Chondrocyte (in vitro differentiated cells): ENCODE measurements at regions not wholly inside any gene's neighbourhood (a gene's known extent, or its start where the extent isn't known, plus 50 kb on each side); places are given as distances from the start of the nearest gene placed in this dataset.

Source experiments
- DNase-seq: peaks from one replicate; pipeline ENCODE4 v3.0.0; 2021; ENCODE audit warnings: mixed read lengths, low spot score
- H3K27ac Mint-ChIP-seq: one replicate; pipeline ENCODE4 v1.8.0; 2021; ENCODE audit warnings: mild to moderate bottlenecking, moderate library complexity, mixed read lengths; ENCODE audit not compliant: unreplicated experiment
- H3K27me3 Mint-ChIP-seq: 2 replicates; pipeline ENCODE4 v1.8.0; 2021; ENCODE audit warnings: low read depth, mixed read lengths
- H3K36me3 Mint-ChIP-seq: 2 replicates; pipeline ENCODE4 v1.8.0; 2021; ENCODE audit warnings: low read depth, mixed read lengths
- H3K4me1 Mint-ChIP-seq: 2 replicates; pipeline ENCODE4 v1.8.0; 2021; ENCODE audit warnings: low read depth, mild to moderate bottlenecking, mixed read lengths
- H3K4me3 Mint-ChIP-seq: one replicate; pipeline ENCODE4 v1.8.0; 2021; ENCODE audit warnings: mild to moderate bottlenecking, moderate library complexity, mixed read lengths; ENCODE audit not compliant: unreplicated experiment
- H3K9me3 Mint-ChIP-seq: 2 replicates; pipeline ENCODE4 v1.8.0; 2021; ENCODE audit warnings: low read depth, mixed read lengths
- CTCF ChIP-seq: fragments of 200-600 bp; sonication (generic); IDR thresholded peaks from 2 replicates; pipeline ENCODE4 v1.5.0; 2021; ENCODE audit warnings: antibody characterized with exemption, mild to moderate bottlenecking, moderate library complexity

- TF ChIP-seq CTCF: no peak
- H3K4me1 Mint-ChIP-seq: peaks cover 19% of the 10 kb centered on the region
- H3K27ac Mint-ChIP-seq: peak overlapping the region; percentile 55
- no peak for DNase-seq
- H3K9me3 Mint-ChIP-seq: no peaks in the 10 kb centered on the region
- no peak overlapping the region for H3K4me3 Mint-ChIP-seq
- no peaks in the 10 kb centered on the region for H3K27me3 Mint-ChIP-seq
- H3K36me3 Mint-ChIP-seq: no peaks in the 10 kb centered on the region
Observed at GRCh38 chrX:16222151-16222550, 54.9 kb downstream of the MAGEB17 start.

GRCh38 chrX:16223385-16223784 lies 56.1 kb downstream of the MAGEB17 start:
- TF ChIP-seq CTCF: no peak
- Mint-ChIP-seq H3K36me3 (no peaks in the 10 kb centered on the region), H3K27ac (no peak overlapping the region), H3K4me3 (no peak overlapping the region), H3K9me3 (no peaks in the 10 kb centered on the region), H3K4me1 (peaks cover 19% of the 10 kb centered on the region), H3K27me3 (no peaks in the 10 kb centered on the region)
- no peak for DNase-seq

DNA sequence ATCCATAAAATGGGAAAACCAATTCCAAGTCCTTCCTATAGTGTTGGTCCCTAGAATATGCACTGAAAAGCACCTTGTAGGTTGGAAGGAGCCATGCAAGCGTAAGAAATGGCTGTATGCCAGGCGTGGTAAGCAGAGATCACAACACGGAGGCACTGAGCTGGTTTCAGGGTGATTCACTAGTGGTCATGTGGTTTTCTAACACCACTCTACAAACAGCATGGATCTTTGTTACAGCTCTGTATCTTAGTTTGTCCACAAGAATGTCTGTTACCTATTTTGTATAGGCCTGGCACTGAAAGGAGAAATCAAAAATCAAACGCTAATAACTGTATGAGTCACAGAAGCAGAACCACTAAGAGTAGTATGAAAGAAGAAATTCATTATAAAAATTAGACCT lies 71.9 kb downstream of the MAGEB17 start:
- Mint-ChIP-seq H3K4me1 (peaks cover 8% of the 10 kb centered on the region), H3K27me3 (no peaks in the 10 kb centered on the region), H3K36me3 (no peaks in the 10 kb centered on the region), H3K9me3 (peaks cover 2% of the 10 kb centered on the region), H3K27ac (no peak overlapping the region), H3K4me3 (no peak overlapping the region)
- no peak for TF ChIP-seq CTCF
- no peak for DNase-seq

DNA sequence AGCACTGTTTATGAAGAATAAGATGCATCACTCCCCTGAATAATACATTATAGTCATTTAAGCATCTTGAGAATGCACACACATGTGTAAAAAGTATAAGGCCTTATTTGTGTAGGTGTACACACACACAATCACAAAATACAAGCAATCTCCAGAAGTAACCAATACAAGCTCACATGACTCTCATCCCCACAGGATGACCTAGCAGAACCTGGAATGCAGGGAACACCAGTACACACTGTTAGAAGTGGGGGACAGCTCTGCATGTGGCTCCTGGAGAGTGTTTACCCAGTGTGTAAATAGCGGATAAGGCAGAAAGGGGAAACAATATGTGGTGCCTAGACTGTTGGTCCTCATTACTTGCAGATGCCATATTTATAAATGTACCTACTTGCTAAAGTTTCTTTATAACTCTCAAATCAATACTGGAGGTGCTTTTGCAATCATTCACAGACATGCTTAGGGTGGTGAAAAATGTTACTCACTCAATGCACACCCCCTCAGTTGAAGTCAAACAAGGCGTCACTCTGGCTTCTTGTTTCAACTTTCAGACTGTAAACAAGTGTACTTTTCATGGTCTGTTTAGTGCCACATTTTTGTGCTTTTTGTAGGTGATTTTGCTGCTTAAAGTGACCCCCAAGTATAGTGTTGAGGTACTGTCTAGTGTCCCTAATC lies 73.1 kb downstream of the MAGEB17 start:
- Mint-ChIP-seq H3K9me3 (peaks cover under 1% of the 10 kb centered on the region), H3K4me3 (no peak overlapping the region), H3K27ac (no peak overlapping the region), H3K36me3 (no peaks in the 10 kb centered on the region), H3K4me1 (peaks cover 8% of the 10 kb centered on the region), H3K27me3 (no peaks in the 10 kb centered on the region)
- DNase-seq: no peak
- TF ChIP-seq CTCF: no peak

DNA sequence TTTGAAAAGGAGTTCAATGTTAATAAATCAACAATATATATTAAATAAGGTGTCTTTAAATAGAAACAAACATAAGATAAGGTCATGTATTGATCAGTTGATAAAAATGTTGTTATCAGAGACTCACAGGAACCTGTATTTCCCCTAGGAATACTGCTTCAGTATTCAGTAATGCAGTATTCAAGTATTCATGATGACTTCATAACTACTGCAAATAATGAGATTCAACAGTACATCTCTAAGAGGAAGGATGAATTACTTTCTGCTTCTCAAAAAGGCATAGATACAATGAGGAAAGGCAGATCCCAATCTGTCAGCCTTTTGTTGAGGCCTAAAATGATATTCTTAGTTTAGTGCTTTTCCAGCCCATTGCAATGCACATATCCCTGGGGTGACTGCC lies 73.7 kb downstream of the MAGEB17 start:
- H3K4me1 Mint-ChIP-seq: peaks cover 8% of the 10 kb centered on the region
- H3K27me3 Mint-ChIP-seq: peaks cover under 1% of the 10 kb centered on the region
- no peaks in the 10 kb centered on the region for H3K36me3 Mint-ChIP-seq
- H3K9me3 Mint-ChIP-seq: no peaks in the 10 kb centered on the region
- no peak overlapping the region for H3K27ac Mint-ChIP-seq
- no peak for TF ChIP-seq CTCF
- DNase-seq: no peak
- H3K4me3 Mint-ChIP-seq: no peak overlapping the region
